Uterus (tissue), 2 donors: ENCODE measurements at regions not wholly inside any gene's neighbourhood (a gene's known extent, or its start where the extent isn't known, plus 50 kb on each side); places are given as distances from the start of the nearest gene placed in this dataset.

Experiments
- POLR2A ChIP-seq, 2 donors: fragments of 450-650 bp; IDR thresholded peaks; one replicate each; pipeline ENCODE4 v1.6.1; 2016; ENCODE audit warnings: antibody characterized with exemption in 2 of 2, mild to moderate bottlenecking in 1 of 2, moderate library complexity in 1 of 2
- TF ChIP-seq, protein P1 (sequence below), 4 experiments: fragments of 200-600 bp in 2 of 4; fragments of 450-650 bp in 2 of 4; sonication (generic) in 2 of 4; IDR thresholded peaks; one replicate each; pipeline ENCODE4 v1.5.1; 2016 to 2019; ENCODE audit warnings: antibody characterized with exemption in 4 of 4, mild to moderate bottlenecking in 2 of 4, moderate library complexity in 1 of 4

GRCh38 chr14:42734041-42734440, 1127.4 kb downstream of the LRFN5 start:
- TF ChIP-seq, protein P1, sequence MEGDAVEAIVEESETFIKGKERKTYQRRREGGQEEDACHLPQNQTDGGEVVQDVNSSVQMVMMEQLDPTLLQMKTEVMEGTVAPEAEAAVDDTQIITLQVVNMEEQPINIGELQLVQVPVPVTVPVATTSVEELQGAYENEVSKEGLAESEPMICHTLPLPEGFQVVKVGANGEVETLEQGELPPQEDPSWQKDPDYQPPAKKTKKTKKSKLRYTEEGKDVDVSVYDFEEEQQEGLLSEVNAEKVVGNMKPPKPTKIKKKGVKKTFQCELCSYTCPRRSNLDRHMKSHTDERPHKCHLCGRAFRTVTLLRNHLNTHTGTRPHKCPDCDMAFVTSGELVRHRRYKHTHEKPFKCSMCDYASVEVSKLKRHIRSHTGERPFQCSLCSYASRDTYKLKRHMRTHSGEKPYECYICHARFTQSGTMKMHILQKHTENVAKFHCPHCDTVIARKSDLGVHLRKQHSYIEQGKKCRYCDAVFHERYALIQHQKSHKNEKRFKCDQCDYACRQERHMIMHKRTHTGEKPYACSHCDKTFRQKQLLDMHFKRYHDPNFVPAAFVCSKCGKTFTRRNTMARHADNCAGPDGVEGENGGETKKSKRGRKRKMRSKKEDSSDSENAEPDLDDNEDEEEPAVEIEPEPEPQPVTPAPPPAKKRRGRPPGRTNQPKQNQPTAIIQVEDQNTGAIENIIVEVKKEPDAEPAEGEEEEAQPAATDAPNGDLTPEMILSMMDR (IDR thresholded peaks at IDR 0.05) = no peak
- TF ChIP-seq POLR2A (IDR thresholded peaks at IDR 0.05) = no peak
